ENCODE measurements at regions not wholly inside any gene's neighbourhood (a gene's known extent, or its start where the extent isn't known, plus 50 kb on each side); places are given as distances from the start of the nearest gene placed in this dataset.

DNA sequence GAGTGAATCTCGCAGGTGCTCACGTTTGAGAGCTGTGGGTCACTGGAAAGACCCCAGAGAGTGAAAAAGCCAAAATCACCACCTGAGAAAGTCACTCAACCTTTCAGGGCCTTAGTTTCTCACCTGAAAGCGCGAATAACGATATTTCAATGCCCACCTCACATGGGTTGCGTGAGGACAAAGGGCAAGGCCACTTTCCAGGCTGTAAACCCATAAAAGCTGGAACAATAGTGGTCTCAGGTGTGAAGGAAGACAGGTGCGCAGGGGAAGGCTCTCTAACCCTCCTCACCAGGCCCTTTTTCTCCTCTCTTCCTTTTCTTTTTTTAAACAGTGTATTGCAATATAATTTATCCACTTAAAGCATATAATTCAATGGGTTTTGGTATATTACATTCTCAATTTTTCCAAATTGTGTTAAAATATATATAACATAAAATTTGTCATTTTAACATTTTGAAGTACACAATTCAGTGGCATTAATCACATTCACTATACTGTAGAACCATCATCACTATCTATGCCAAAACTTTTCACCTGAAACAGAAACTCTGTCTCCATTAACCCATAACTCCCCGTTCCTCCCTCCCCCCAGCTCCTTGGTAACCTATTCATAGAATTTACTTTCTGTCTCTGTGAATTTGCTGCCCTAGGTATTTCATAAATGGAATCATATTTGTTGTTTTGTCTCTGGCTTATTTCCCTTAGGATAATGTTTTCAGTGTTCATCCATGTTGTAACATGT, 118.4 kb upstream of the TNR start:
- no peak overlapping the region for H3K4me3 ChIP-seq (ENCODE audit: low read length)
- no peak for DNase-seq (ENCODE audit: low read depth)
- TF ChIP-seq, protein P1, sequence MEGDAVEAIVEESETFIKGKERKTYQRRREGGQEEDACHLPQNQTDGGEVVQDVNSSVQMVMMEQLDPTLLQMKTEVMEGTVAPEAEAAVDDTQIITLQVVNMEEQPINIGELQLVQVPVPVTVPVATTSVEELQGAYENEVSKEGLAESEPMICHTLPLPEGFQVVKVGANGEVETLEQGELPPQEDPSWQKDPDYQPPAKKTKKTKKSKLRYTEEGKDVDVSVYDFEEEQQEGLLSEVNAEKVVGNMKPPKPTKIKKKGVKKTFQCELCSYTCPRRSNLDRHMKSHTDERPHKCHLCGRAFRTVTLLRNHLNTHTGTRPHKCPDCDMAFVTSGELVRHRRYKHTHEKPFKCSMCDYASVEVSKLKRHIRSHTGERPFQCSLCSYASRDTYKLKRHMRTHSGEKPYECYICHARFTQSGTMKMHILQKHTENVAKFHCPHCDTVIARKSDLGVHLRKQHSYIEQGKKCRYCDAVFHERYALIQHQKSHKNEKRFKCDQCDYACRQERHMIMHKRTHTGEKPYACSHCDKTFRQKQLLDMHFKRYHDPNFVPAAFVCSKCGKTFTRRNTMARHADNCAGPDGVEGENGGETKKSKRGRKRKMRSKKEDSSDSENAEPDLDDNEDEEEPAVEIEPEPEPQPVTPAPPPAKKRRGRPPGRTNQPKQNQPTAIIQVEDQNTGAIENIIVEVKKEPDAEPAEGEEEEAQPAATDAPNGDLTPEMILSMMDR (conservative IDR thresholded peaks at IDR 0.05; ENCODE audit: low read depth, low read length), result no peak

DNA sequence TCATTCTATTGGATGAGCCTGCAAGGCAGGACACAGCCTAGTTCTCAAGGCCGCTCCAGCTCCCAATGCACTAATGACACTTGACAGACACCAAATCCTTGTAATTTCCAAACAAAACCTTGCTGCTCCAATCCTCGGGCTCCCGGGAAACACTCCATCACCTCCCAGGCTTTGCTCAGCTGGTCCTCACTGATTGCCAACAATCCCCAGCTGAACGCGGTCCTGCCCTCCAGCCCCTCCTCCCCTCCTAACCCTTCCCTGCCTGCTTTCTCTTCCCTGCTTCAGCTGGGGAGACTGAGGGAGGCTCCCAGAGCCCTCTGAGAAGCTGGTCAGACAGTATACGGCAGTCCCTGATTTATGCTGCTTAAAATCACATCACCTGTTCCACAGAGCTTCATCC, 114.4 kb upstream of the TNR start:
- no peak for DNase-seq (ENCODE audit: low read depth)
- TF ChIP-seq, protein P1 (conservative IDR thresholded peaks at IDR 0.05; ENCODE audit: low read depth, low read length), result no peak
- H3K4me3 ChIP-seq (ENCODE audit: low read length), result no peak overlapping the region

DNA sequence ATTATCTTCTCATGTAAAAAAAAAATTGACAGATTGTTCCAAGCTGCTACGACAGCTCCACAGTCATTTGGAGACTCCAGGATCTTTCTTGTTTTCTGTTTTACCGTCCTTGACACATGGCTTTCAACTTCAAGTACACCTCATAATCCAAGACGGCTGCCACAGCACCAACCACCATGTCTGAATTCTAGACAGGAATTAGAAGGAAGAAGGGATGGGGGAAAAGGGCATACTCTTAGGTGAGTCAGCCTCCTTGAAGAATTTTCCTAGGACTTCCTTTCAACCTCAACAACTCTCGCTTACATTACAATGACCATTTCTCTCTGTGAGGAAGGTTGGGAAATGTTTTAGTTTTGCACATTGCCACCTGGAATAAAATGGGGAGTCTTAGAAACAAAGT, 110.3 kb upstream of the TNR start:
- DNase-seq (ENCODE audit: low read depth), result no peak
- no peak overlapping the region for H3K4me3 ChIP-seq (ENCODE audit: low read length)
- TF ChIP-seq, protein P1 (conservative IDR thresholded peaks at IDR 0.05; ENCODE audit: low read depth, low read length), result no peak

DNA sequence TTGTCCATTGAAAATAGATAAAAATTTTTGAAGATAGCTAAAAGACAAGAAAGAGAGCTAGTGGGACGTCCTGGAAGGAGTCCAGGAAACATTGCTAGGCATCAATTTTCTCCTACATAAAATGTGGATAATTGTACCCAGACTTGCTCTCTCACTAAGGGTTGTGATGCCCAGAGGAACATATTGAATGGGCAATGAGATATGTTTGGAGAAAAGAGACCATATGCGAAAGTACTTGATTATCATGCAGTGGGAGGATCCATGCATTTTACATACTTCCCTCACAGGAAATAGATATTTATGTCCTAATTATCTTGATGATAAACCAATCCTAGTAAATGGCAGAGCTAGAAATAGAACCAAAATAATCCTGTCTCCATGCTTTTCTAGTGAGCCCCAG, 108.4 kb upstream of the TNR start:
- TF ChIP-seq, protein P1 (conservative IDR thresholded peaks at IDR 0.05; ENCODE audit: low read depth, low read length), result no peak
- H3K4me3 ChIP-seq (ENCODE audit: low read length), result no peak overlapping the region
- no peak for DNase-seq (ENCODE audit: low read depth)

DNA sequence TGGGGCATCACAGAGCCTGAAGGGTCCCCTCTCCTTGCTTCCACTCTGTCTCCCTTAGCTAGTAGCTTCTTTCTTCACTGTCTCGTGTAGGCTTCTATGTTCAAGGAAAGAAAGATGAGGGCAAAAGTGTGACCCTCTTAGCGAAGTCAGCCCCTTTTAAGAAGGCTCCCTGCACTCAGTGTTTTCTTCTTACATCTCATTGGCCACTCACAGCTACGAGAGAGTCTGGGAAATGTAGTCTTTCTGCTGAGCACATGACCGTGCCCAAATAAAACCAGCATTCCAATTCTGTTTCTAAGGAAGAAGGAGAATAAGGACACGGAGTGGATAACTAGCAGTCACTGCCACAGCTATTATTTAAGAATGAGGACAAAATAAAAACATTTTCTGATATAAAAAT, 104.9 kb upstream of the TNR start:
- no peak overlapping the region for H3K4me3 ChIP-seq (ENCODE audit: low read length)
- DNase-seq (ENCODE audit: low read depth), result no peak
- TF ChIP-seq, protein P1 (conservative IDR thresholded peaks at IDR 0.05; ENCODE audit: low read depth, low read length), result no peak

DNA sequence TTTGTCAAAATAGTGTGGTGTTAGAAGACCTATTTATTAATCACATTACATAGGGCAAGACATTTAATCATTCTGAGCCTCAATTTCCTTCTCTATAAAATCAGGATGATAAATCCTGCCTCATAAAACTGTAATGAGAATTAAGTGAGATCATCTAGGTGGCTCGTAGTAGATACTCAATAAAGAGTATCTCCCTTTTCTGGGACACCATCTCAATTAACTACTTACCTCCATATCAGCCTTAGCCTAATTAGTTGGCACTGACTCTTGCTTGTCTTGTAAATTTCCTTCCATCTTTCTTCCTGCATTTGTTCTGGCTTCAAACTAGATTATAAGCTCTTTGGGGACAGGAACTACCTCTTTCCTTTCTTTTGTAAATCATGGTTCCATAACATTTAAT, 102.6 kb upstream of the TNR start:
- TF ChIP-seq, protein P1 (conservative IDR thresholded peaks at IDR 0.05; ENCODE audit: low read depth, low read length), result no peak

DNA sequence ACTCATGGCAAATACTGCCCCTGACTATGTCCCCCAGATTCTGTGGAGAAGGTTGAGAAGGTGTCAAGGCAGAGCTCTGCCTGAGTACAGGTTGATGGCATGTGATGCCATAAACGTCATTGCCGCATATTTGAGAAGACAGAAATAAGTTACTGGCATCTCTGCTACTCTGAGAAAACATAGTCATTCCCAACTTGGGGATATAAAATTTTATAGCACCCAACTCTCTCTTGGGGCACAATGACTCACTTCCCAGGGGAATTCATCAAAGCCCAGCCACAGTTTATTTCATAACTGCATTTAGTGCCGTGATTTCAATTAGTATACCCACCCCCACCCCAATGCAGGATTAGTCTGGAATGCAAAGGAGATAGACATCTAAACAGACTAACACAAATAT, 101.9 kb upstream of the TNR start:
- DNase-seq (ENCODE audit: low read depth), result no peak
- TF ChIP-seq, protein P1 (conservative IDR thresholded peaks at IDR 0.05; ENCODE audit: low read depth, low read length), result no peak
- no peak overlapping the region for H3K4me3 ChIP-seq (ENCODE audit: low read length)

More for the DNA sequence above, 102.6 kb upstream of the TNR start:
- H3K4me3 ChIP-seq (ENCODE audit: low read length), result no peak overlapping the region
- DNase-seq (ENCODE audit: low read depth), result no peak
